ENCODE measurements at regions not wholly inside any gene's neighbourhood (a gene's known extent, or its start where the extent isn't known, plus 50 kb on each side); places are given as distances from the start of the nearest gene placed in this dataset.
"Not testable (repeated sequence)": the region's sequence is repeated elsewhere in the genome, so short reads cannot be mapped to it uniquely, and the experiment has no call there.

DNA sequence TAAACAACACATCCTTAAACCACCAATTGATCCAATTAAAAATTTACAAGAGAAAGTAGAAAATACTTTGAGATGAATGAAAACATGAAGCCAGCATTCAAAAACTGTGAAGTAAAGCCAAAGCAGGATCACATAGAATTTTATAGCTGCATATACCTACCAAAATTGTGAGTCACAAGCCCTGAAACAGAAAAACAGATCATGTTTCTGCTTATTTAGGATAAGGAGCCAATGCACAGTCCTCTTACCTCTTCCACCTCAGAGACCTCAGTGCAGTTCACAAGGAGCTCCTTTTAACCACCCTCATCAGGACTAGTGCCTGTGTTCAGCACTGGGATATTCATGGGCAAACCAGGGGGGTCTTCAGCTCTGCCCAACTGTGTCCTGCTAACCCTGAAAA is 386.7 kb downstream of the TECRL start:
- no peaks in the 10 kb centered on the region for H3K4me1 ChIP-seq (ENCODE audit: control insufficient read depth, insufficient read depth, low read length)
- no peak overlapping the region for H3K27ac ChIP-seq (ENCODE audit: low read length)
- H3K27me3 ChIP-seq (ENCODE audit: control insufficient read depth, insufficient read depth, low read length) = no peaks in the 10 kb centered on the region
- H3K9me3 ChIP-seq (replicated peaks; ENCODE audit: control insufficient read depth, low read depth, low read length) = peaks cover 10% of the 10 kb centered on the region
- no peaks in the 10 kb centered on the region for H3K36me3 ChIP-seq (ENCODE audit: control insufficient read depth, insufficient read depth, low read length)
- DNase-seq = no peak
- H3K4me3 ChIP-seq (ENCODE audit: low read length) = no peak overlapping the region

DNA sequence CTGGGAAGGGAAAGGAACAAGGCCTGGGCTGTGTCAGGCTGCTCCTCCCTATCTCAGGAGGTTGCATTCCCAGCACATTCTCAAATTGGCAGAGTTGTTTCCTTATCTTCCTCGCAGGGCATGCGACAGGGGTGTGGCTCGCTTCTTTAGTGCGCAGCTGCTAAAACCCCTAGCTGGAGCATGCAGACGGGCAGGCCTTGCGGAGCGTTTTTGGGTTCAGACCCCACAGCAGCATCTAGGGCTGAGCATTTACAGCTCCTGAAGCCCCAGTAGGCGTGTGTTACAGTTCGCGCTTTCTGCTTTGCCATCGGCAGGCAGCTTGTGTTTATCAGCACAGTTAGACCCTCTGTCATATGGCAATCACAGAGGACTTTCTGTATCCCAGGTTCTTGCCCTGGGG is 392.4 kb downstream of the TECRL start:
- WGBS (ENCODE audit: insufficient coverage) = 84% methylated on average over 11 of the region's 11 CpGs

DNA sequence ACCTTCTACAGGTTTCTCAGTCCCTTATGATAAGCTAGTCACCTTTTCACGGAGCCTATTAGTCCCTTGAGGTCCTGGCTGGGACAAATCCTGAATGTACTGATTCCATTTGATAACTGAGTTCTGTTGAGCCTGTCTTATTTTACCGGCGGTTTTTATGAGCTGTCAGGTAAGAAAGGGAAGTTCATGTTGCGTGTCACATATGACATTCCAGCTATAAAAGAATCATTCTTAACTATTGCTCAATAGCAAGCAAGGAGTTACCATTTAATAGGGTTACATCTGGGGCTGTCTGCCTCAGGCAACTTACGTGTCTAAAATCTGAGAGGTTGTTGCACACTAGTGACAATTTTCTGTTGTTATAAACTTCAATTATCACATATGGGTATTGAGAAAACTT is 394.6 kb downstream of the TECRL start:
- Histone ChIP-seq H3K9me3 (replicated peaks; ENCODE audit: control insufficient read depth, low read depth, low read length) (peaks cover 7% of the 10 kb centered on the region), H3K36me3 (ENCODE audit: control insufficient read depth, insufficient read depth, low read length) (no peaks in the 10 kb centered on the region), H3K4me1 (ENCODE audit: control insufficient read depth, insufficient read depth, low read length) (no peaks in the 10 kb centered on the region), H3K27me3 (ENCODE audit: control insufficient read depth, insufficient read depth, low read length) (no peaks in the 10 kb centered on the region), H3K4me3 (ENCODE audit: low read length) (no peak overlapping the region), H3K27ac (ENCODE audit: low read length) (no peak overlapping the region)
- 60% methylated on average over 1 of the region's 5 CpGs for WGBS (ENCODE audit: insufficient coverage)
- no peak for DNase-seq

More for the DNA sequence above, 392.4 kb downstream of the TECRL start:
- no peak overlapping the region for H3K4me3 ChIP-seq (ENCODE audit: low read length)
- no peak for DNase-seq
- no peaks in the 10 kb centered on the region for H3K36me3 ChIP-seq (ENCODE audit: control insufficient read depth, insufficient read depth, low read length)
- peaks cover 7% of the 10 kb centered on the region for H3K9me3 ChIP-seq (replicated peaks; ENCODE audit: control insufficient read depth, low read depth, low read length)
- H3K4me1 ChIP-seq (ENCODE audit: control insufficient read depth, insufficient read depth, low read length) = no peaks in the 10 kb centered on the region
- H3K27me3 ChIP-seq (ENCODE audit: control insufficient read depth, insufficient read depth, low read length) = no peaks in the 10 kb centered on the region
- H3K27ac ChIP-seq (ENCODE audit: low read length) = no peak overlapping the region

DNA sequence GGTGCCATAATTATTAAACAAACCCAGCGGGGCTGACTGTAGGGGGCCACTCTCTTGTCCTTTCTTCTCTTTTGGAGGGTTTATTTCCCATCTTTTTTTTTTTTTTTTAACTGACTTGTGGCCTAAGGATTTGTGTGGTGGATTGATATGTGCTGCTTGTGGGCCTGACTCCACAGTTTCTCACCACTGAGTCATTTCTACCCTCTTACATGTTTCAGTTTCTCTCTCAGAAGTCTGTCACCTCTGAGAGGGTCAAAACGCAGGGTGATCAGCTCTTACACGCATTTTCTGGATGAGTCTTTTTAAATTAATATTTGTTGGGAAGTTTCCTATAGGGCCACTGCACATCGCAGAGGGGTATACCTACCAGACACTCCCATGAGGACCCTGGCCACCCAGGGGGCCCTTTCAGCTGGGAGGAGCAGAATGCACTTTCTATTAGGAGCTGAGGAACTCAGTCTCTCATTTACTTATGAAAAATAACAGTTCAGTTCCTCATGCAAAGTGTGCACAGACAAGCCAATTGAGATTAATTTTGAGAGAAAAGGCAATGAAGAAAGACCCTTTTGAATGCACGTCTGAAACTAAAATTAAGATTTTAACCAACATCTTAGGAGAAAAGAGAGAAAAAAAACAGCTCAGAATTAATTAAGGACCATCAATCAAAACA is 407.9 kb downstream of the TECRL start:
- WGBS (ENCODE audit: insufficient coverage) = no CpG with 5 or more reads among the region's 5 CpGs
- H3K27ac ChIP-seq (ENCODE audit: low read length) = no peak overlapping the region
- no peaks in the 10 kb centered on the region for H3K4me1 ChIP-seq (ENCODE audit: control insufficient read depth, insufficient read depth, low read length)
- no peak overlapping the region for H3K4me3 ChIP-seq (ENCODE audit: low read length)
- H3K27me3 ChIP-seq (ENCODE audit: control insufficient read depth, insufficient read depth, low read length) = no peaks in the 10 kb centered on the region
- DNase-seq = no peak
- no peaks in the 10 kb centered on the region for H3K9me3 ChIP-seq (replicated peaks; ENCODE audit: control insufficient read depth, low read depth, low read length)
- no peaks in the 10 kb centered on the region for H3K36me3 ChIP-seq (ENCODE audit: control insufficient read depth, insufficient read depth, low read length)

DNA sequence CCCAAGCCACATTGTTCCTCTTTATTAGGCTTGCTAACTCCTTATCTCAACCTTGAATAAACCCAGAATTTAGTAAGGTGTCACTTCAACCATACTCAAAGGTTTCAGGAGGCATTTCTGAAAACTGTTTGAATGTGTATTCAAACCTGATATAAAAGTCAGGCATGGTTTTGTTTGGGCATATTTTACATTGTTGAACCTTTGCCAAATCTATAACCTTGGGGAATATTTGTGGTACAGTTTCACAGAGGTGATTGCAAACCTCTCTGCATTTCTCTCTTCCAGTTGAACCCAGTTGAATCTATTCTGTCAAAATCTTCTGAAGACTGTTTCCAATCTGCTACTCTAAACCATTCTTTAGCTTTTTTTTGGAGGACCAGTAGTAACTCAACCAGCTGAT is 409.0 kb downstream of the TECRL start:
- H3K36me3 ChIP-seq (ENCODE audit: control insufficient read depth, insufficient read depth, low read length) = no peaks in the 10 kb centered on the region
- H3K27ac ChIP-seq (ENCODE audit: low read length) = no peak overlapping the region
- DNase-seq = no peak
- H3K27me3 ChIP-seq (ENCODE audit: control insufficient read depth, insufficient read depth, low read length) = no peaks in the 10 kb centered on the region
- no peak overlapping the region for H3K4me3 ChIP-seq (ENCODE audit: low read length)
- H3K4me1 ChIP-seq (ENCODE audit: control insufficient read depth, insufficient read depth, low read length) = no peaks in the 10 kb centered on the region
- no peaks in the 10 kb centered on the region for H3K9me3 ChIP-seq (replicated peaks; ENCODE audit: control insufficient read depth, low read depth, low read length)

DNA sequence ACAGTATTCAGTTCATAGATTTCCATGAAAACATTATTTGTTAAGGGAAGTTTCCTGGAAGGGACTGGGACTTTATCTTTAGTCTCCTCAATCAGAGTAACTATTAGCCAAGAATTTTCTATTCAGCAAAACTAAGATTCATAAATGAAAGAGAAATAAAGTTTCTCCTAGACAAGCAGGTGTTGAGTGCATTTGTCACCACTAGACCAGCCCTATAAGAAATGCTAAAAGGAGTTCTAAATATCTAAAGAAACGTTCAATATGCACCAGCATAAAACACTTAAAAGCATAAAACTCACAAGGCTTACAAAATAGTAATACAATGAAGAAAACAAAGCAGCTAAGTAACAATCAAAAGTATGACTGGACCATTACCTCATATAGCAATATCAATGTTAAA is 423.0 kb downstream of the TECRL start:
- Histone ChIP-seq H3K27me3 (ENCODE audit: control insufficient read depth, insufficient read depth, low read length) (no peaks in the 10 kb centered on the region), H3K27ac (ENCODE audit: low read length) (no peak overlapping the region), H3K9me3 (replicated peaks; ENCODE audit: control insufficient read depth, low read depth, low read length) (peaks cover 16% of the 10 kb centered on the region), H3K4me3 (ENCODE audit: low read length) (no peak overlapping the region), H3K36me3 (ENCODE audit: control insufficient read depth, insufficient read depth, low read length) (no peaks in the 10 kb centered on the region), H3K4me1 (ENCODE audit: control insufficient read depth, insufficient read depth, low read length) (no peaks in the 10 kb centered on the region)
- no peak for DNase-seq
- no CpG with 5 or more reads among the region's 1 CpG for WGBS (ENCODE audit: insufficient coverage)

DNA sequence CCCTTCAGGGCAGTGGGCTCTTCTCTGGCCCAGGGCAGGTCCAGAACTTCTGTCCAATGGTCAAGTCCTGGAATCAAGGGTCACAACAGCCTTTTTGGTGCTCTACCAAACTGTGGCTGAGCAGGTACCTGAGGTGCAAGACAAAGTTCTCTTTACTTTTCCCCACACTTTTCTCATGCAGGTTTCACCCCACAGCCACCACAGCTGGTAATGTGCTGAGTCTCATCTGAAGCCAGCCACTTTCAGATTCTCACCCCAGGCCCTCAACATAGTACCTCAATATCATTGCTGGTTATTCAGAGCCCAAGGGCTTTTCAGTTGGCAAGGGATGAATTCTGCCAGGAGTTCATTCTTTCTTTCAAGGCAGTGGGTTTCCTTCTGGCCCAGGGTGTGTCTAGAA is 426.0 kb downstream of the TECRL start:
- Histone ChIP-seq H3K27ac (ENCODE audit: low read length) (no peak overlapping the region), H3K27me3 (ENCODE audit: control insufficient read depth, insufficient read depth, low read length) (no peaks in the 10 kb centered on the region), H3K4me3 (ENCODE audit: low read length) (no peak overlapping the region), H3K4me1 (ENCODE audit: control insufficient read depth, insufficient read depth, low read length) (no peaks in the 10 kb centered on the region), H3K9me3 (replicated peaks; ENCODE audit: control insufficient read depth, low read depth, low read length) (peaks cover 16% of the 10 kb centered on the region), H3K36me3 (ENCODE audit: control insufficient read depth, insufficient read depth, low read length) (no peaks in the 10 kb centered on the region)
- no peak for DNase-seq

DNA sequence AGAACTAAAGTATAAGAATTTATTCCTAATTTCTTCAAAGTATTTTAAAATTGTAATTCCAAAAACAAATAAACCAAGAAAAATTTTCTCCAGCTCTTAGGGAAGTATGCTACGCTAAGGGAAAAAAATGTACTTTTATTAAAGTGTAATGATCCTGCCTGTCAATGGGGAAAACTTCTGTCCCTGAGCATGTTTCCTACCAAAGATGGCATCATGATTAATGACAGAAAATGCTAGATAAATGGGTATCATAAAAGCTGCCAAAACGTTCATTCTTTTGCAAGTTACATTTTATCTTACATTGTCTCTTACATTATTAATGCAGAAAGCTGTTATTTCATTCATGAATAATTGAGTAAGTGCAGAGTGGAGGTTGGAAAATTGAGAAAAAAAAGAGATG is 443.4 kb downstream of the TECRL start:
- Histone ChIP-seq H3K9me3 (replicated peaks; ENCODE audit: control insufficient read depth, low read depth, low read length) (no peaks in the 10 kb centered on the region), H3K4me1 (ENCODE audit: control insufficient read depth, insufficient read depth, low read length) (no peaks in the 10 kb centered on the region), H3K27ac (ENCODE audit: low read length) (no peak overlapping the region), H3K4me3 (ENCODE audit: low read length) (no peak overlapping the region), H3K27me3 (ENCODE audit: control insufficient read depth, insufficient read depth, low read length) (no peaks in the 10 kb centered on the region), H3K36me3 (ENCODE audit: control insufficient read depth, insufficient read depth, low read length) (no peaks in the 10 kb centered on the region)
- whole genome bisulfite sequencing (ENCODE audit: insufficient coverage) = no CpG with 5 or more reads among the region's 2 CpGs
- no peak for DNase-seq

DNA sequence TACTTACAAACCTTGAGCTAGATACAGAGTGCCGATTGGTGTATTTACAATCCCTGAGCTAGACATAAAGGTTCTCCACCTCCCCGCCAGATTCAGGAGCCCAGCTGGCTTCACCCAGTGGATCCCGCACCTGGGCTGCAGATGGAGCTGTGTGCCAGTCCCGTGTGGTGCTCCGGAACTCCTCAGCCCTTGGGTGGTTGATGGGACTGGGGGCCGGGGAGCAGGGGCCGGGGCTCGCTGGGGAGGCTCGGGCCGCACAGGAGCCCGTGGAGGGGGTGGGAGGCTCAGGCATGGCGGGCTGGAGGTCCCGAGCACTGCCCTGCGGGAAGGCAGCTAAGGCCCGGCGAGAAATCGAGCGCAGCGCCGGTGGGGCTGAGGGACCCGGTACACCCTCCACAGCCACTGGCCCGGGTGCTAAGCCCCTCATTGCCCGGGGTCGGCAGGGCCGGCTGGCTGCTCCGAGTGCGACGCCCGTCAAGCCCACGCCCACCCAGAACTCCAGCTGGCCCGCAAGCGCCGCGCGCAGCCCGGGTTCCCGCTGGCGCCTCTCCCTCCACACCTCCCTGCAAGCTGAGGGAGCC is 466.5 kb downstream of the TECRL start:
- 96% methylated on average over 21 of the region's 38 CpGs for WGBS (ENCODE audit: insufficient coverage)
- not testable (repeated sequence) for DNase-seq; H3K4me1 ChIP-seq (ENCODE audit: control insufficient read depth, insufficient read depth, low read length); H3K4me3 ChIP-seq (ENCODE audit: low read length); H3K27me3 ChIP-seq (ENCODE audit: control insufficient read depth, insufficient read depth, low read length); H3K27ac ChIP-seq (ENCODE audit: low read length); H3K9me3 ChIP-seq (replicated peaks; ENCODE audit: control insufficient read depth, low read depth, low read length); H3K36me3 ChIP-seq (ENCODE audit: control insufficient read depth, insufficient read depth, low read length)

DNA sequence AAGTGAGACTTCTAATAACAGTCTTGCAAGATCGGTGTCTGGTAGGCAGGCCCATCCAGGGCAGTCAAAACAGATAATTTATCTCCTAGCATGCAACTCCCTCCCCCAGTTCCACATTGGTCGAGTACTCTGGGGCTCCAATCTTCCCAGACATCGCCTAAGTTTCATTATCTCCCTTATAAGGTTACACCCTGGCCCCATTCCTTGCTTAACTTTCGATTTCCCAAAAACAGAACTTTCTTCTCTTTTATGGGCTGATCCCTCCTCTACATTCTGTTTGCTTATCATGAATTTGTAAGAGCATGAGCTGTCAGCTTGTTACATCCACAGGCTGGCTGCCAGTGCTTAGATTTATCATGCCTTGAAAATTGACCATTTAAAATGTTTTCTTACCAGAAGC is 471.3 kb downstream of the TECRL start:
- Histone ChIP-seq H3K27ac (ENCODE audit: low read length) (no peak overlapping the region), H3K4me3 (ENCODE audit: low read length) (no peak overlapping the region), H3K9me3 (replicated peaks; ENCODE audit: control insufficient read depth, low read depth, low read length) (no peaks in the 10 kb centered on the region), H3K36me3 (ENCODE audit: control insufficient read depth, insufficient read depth, low read length) (no peaks in the 10 kb centered on the region), H3K27me3 (ENCODE audit: control insufficient read depth, insufficient read depth, low read length) (no peaks in the 10 kb centered on the region), H3K4me1 (ENCODE audit: control insufficient read depth, insufficient read depth, low read length) (no peaks in the 10 kb centered on the region)
- WGBS (ENCODE audit: insufficient coverage) = 75% methylated on average over 3 of the region's 4 CpGs
- DNase-seq = no peak

DNA sequence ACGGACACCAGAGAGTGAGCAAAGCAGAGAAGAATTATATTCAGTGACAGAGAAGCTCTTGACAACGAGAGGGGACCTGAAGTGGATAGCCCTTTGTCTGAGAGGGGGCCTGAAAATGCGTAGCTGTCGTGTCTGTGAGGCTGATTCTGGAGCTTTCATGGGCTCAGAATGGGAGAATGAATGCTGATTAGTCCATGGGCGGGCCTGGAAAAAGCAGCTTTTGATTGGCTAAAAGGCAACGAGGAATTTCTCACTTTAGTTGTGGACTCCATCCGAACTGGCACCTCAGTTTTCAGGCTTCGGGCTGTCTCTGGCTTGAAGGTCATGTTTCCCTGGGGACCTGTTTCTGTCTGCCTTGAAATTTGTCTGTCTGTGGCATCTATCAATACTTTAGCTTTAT is 487.1 kb downstream of the TECRL start:
- H3K4me3 ChIP-seq (ENCODE audit: low read length) = no peak overlapping the region
- H3K27me3 ChIP-seq (ENCODE audit: control insufficient read depth, insufficient read depth, low read length) = no peaks in the 10 kb centered on the region
- H3K36me3 ChIP-seq (ENCODE audit: control insufficient read depth, insufficient read depth, low read length) = no peaks in the 10 kb centered on the region
- DNase-seq = no peak
- H3K4me1 ChIP-seq (ENCODE audit: control insufficient read depth, insufficient read depth, low read length) = no peaks in the 10 kb centered on the region
- no peak overlapping the region for H3K27ac ChIP-seq (ENCODE audit: low read length)
- WGBS (ENCODE audit: insufficient coverage) = 81% methylated on average over 7 of the region's 8 CpGs
- H3K9me3 ChIP-seq (replicated peaks; ENCODE audit: control insufficient read depth, low read depth, low read length) = peaks cover 2% of the 10 kb centered on the region

Data from muscle of leg (tissue), 3 donors.